GM23248 (cell line): ENCODE measurements at regions not wholly inside any gene's neighbourhood (a gene's known extent, or its start where the extent isn't known, plus 50 kb on each side); places are given as distances from the start of the nearest gene placed in this dataset.

ENCODE experiments used
- EZH2 ChIP-seq: fragments of 200-600 bp; sonication (generic); IDR thresholded peaks from 2 replicates; pipeline ENCODE4 v1.6.1; 2018; ENCODE audit warnings: antibody characterized with exemption, mild to moderate bottlenecking; ENCODE audit not compliant: insufficient read depth, poor library complexity, severe bottlenecking
- EZH2phosphoT487 ChIP-seq: fragments of 200-600 bp; sonication (generic); IDR thresholded peaks from 2 replicates; pipeline ENCODE4 v1.6.1; 2018; ENCODE audit warnings: antibody characterized with exemption, moderate library complexity, mild to moderate bottlenecking, low read depth; ENCODE audit not compliant: insufficient read depth

DNA sequence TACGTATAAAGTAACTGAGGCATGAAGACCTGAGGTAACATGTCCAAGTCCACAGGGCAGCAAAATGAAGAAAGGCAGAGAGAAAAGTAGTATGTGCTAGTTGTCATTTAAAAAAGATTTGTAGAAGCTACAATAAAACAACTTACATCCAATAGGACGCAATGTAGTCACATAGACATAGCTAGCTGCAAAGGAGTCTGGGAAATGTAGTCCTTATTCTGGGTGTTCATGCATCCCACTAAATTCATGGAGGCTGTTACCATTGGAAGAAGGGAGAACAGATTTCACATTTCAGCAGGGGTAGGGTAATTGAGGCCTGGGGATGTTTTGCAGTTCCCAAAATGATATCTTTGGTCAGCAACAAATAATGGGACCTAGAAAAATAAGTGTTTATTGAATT, 571.4 kb downstream of the MIAT start:
- TF ChIP-seq EZH2 (no peak), EZH2phosphoT487 (no peak)
